Esophagus muscularis mucosa (tissue), 3 donors: ENCODE measurements at regions not wholly inside any gene's neighbourhood (a gene's known extent, or its start where the extent isn't known, plus 50 kb on each side); places are given as distances from the start of the nearest gene placed in this dataset.

Source experiments
- EP300 ChIP-seq: sonication (generic); formaldehyde crosslinking; IDR thresholded peaks from one replicate; pipeline ENCODE4 v1.6.1; 2017; ENCODE audit warnings: antibody characterized with exemption
- TF ChIP-seq, protein P1 (sequence below), 3 experiments: fragments of 200-600 bp in 2 of 3; fragments of 450-650 bp in 1 of 3; sonication (generic) in 2 of 3; IDR thresholded peaks; one replicate each; pipeline ENCODE4 v1.5.1; 2017 to 2019; ENCODE audit warnings: antibody characterized with exemption in 3 of 3, mild to moderate bottlenecking in 2 of 3, moderate library complexity in 1 of 3

DNA sequence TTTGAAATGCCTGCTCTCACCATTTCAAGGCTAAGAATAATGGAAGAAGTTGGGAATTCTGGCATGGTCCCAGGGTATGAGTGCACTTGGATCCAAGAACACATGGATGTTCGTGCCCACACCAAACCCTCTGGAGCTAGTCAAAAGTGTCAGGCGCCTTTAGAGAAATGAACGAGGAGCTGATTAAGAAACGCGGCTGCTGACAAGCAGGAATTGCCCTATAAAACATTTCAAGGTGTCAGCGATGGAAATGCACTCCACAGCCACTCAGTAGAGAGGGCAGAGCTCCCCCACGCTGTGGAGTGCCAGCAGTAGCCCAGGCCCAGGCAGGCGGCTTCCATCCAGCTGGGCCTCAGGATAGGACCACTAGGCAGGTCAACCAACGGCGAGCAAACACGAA, 213.7 kb downstream of the TTC32 start:
- TF ChIP-seq, protein P1, sequence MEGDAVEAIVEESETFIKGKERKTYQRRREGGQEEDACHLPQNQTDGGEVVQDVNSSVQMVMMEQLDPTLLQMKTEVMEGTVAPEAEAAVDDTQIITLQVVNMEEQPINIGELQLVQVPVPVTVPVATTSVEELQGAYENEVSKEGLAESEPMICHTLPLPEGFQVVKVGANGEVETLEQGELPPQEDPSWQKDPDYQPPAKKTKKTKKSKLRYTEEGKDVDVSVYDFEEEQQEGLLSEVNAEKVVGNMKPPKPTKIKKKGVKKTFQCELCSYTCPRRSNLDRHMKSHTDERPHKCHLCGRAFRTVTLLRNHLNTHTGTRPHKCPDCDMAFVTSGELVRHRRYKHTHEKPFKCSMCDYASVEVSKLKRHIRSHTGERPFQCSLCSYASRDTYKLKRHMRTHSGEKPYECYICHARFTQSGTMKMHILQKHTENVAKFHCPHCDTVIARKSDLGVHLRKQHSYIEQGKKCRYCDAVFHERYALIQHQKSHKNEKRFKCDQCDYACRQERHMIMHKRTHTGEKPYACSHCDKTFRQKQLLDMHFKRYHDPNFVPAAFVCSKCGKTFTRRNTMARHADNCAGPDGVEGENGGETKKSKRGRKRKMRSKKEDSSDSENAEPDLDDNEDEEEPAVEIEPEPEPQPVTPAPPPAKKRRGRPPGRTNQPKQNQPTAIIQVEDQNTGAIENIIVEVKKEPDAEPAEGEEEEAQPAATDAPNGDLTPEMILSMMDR (IDR thresholded peaks at IDR 0.05): no peak
- no peak for TF ChIP-seq EP300
